Endothelial cell (in vitro differentiated cells): ENCODE measurements at regions not wholly inside any gene's neighbourhood (a gene's known extent, or its start where the extent isn't known, plus 50 kb on each side); places are given as distances from the start of the nearest gene placed in this dataset.

Experiments
- DNase-seq: peaks from one replicate; pipeline ENCODE4 v3.0.0; 2021; ENCODE audit warnings: low spot score
- H3K27ac Mint-ChIP-seq: one replicate; pipeline ENCODE4 v1.8.0; 2021; ENCODE audit warnings: mixed read lengths, inconsistent platforms; ENCODE audit not compliant: unreplicated experiment
- H3K27me3 Mint-ChIP-seq: one replicate; pipeline ENCODE4 v1.8.0; 2021; ENCODE audit warnings: mild to moderate bottlenecking, moderate library complexity, mixed read lengths, inconsistent platforms; ENCODE audit not compliant: unreplicated experiment
- H3K36me3 Mint-ChIP-seq: one replicate; pipeline ENCODE4 v1.8.0; 2021; ENCODE audit warnings: mild to moderate bottlenecking, low read depth, mixed read lengths, inconsistent platforms; ENCODE audit not compliant: unreplicated experiment
- H3K4me1 Mint-ChIP-seq: one replicate; pipeline ENCODE4 v1.8.0; 2021; ENCODE audit warnings: mild to moderate bottlenecking, mixed read lengths, inconsistent platforms; ENCODE audit not compliant: unreplicated experiment
- H3K4me3 Mint-ChIP-seq: one replicate; pipeline ENCODE4 v1.8.0; 2021; ENCODE audit warnings: mild to moderate bottlenecking, mixed read lengths, inconsistent platforms; ENCODE audit not compliant: unreplicated experiment
- H3K9me3 Mint-ChIP-seq: one replicate; pipeline ENCODE4 v1.8.0; 2021; ENCODE audit warnings: mixed read lengths, inconsistent platforms; ENCODE audit not compliant: unreplicated experiment
- TF ChIP-seq, protein P1 (sequence below): fragments of 200-600 bp; sonication (generic); IDR thresholded peaks from one replicate; pipeline ENCODE4 v1.5.0; 2021; ENCODE audit warnings: antibody characterized with exemption; ENCODE audit not compliant: unreplicated experiment

DNA sequence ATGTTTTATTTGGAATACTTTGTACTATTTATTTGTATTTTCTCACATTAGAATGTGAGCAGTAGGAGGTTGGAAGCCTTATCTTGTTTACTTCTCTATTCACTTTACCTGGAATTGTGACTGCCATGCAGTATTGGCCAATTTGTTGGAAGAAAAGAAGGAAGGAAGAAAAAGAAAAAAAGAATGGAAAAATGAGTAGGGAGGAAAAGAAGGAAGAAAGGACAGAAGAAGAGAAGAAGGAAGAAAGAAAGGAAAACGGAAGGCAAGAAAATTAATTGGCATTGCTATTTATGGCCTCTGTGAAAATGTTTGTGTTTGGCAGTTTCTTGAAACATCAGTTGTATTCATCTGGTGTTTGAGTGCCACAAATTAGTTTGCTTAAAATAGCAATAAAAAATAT lies 575.2 kb upstream of the ZNF608 start:
- no peak for DNase-seq
- Mint-ChIP-seq H3K27ac (no peak overlapping the region), H3K4me1 (peaks cover 16% of the 10 kb centered on the region), H3K36me3 (no peaks in the 10 kb centered on the region), H3K9me3 (no peaks in the 10 kb centered on the region), H3K27me3 (no peaks in the 10 kb centered on the region), H3K4me3 (no peak overlapping the region)
- TF ChIP-seq, protein P1, sequence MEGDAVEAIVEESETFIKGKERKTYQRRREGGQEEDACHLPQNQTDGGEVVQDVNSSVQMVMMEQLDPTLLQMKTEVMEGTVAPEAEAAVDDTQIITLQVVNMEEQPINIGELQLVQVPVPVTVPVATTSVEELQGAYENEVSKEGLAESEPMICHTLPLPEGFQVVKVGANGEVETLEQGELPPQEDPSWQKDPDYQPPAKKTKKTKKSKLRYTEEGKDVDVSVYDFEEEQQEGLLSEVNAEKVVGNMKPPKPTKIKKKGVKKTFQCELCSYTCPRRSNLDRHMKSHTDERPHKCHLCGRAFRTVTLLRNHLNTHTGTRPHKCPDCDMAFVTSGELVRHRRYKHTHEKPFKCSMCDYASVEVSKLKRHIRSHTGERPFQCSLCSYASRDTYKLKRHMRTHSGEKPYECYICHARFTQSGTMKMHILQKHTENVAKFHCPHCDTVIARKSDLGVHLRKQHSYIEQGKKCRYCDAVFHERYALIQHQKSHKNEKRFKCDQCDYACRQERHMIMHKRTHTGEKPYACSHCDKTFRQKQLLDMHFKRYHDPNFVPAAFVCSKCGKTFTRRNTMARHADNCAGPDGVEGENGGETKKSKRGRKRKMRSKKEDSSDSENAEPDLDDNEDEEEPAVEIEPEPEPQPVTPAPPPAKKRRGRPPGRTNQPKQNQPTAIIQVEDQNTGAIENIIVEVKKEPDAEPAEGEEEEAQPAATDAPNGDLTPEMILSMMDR = no peak

DNA sequence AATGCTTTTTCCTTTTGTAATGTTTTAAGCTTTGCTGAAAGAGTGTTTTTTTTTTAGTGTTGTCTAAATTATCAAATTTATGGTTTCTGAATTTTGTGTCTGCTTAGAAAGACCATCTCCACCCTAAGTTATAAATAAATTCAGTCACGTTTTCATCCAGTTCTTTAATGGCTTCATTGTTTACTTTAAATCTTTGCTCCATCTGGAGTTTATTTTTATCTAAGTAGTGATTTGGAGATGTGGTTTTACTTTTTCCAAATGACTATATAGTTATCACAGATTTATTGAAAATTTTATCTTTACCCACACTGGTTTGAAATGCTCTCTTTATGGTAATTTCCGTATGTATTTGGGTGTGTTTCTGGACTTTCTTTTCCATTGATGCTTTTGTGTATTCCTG lies 577.2 kb upstream of the ZNF608 start:
- Mint-ChIP-seq H3K27me3 (no peaks in the 10 kb centered on the region), H3K36me3 (no peaks in the 10 kb centered on the region), H3K4me1 (peaks cover 10% of the 10 kb centered on the region), H3K27ac (no peak overlapping the region), H3K9me3 (no peaks in the 10 kb centered on the region), H3K4me3 (no peak overlapping the region)
- DNase-seq = no peak
- TF ChIP-seq, protein P1 = no peak

DNA sequence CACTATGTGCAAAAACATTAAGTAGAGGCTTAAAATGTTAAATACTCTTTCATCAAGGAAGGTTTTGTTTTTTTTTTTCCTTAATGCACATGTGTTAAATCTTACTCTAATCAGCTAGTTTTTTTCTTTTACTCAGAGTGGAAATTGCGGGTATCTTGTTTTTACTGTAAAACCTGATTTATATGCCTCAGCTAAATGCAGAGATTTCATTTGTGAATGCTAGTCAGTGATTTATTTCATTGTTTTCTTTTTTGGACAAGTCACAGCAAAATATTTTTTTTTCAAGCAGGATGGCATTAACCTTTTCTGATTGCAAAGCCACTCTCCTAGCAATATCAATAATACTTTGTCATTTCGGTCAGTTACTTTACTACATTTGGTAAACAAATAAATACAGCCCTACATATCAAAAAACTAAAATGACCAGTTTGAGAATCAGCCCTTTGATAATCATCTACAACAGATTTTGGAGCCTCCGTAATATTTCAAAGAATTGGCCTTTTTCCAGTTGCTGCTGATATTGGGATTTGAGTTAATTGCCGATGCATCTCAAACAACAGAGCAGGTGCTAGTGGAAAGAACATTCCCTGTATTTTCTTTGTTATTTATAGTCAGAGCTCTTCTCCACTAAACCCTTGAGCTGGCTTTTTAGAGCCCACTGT lies 579.2 kb upstream of the ZNF608 start:
- no peak overlapping the region for H3K4me3 Mint-ChIP-seq
- no peaks in the 10 kb centered on the region for H3K9me3 Mint-ChIP-seq
- no peak for DNase-seq
- H3K4me1 Mint-ChIP-seq = no peaks in the 10 kb centered on the region
- H3K27ac Mint-ChIP-seq = no peak overlapping the region
- H3K27me3 Mint-ChIP-seq = no peaks in the 10 kb centered on the region
- TF ChIP-seq, protein P1 = no peak
- H3K36me3 Mint-ChIP-seq = no peaks in the 10 kb centered on the region

DNA sequence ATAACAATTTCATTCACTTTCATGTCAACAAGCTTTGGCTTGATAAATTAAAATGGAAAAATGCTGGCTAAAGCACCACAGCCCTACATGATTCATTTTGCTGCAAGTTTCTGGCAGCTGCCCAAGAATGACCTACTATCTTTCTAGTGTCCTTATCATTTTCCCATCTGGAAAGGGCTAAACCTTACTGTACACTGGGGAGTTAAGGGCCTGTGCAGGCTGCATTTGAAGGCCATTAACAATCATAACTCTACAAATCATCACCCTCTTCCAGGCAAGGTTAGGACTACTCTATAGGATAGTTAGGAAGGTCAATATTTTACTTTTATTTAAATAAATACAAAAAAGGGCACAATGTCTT lies 579.7 kb upstream of the ZNF608 start:
- no peak for DNase-seq
- Mint-ChIP-seq H3K27me3 (no peaks in the 10 kb centered on the region), H3K4me3 (no peak overlapping the region), H3K27ac (no peak overlapping the region), H3K9me3 (no peaks in the 10 kb centered on the region), H3K4me1 (peaks cover under 1% of the 10 kb centered on the region), H3K36me3 (no peaks in the 10 kb centered on the region)
- TF ChIP-seq, protein P1 = no peak

DNA sequence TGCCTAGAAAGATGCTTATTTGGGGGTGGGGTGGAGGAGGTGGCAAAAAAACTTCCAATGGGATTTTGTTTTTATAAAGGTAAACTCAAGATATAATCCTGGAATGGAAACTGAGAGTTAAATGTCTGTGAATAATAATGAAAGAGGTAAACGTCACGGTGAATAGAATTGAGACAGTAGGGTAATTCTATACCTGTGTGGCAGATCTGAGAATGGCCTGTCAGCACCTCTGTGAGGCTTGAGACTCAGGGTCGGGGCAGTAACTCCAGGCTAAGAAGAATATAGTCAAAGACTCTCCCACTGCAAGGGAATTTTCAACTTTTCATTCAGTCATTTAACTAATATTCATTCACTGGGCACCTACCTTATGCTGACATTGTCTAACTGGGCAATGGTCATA lies 581.2 kb upstream of the ZNF608 start:
- TF ChIP-seq, protein P1 = no peak
- Mint-ChIP-seq H3K4me1 (peaks cover 5% of the 10 kb centered on the region), H3K9me3 (no peaks in the 10 kb centered on the region), H3K36me3 (no peaks in the 10 kb centered on the region), H3K27me3 (peaks cover 3% of the 10 kb centered on the region), H3K27ac (no peak overlapping the region), H3K4me3 (no peak overlapping the region)
- no peak for DNase-seq
